ENCODE measurements at regions not wholly inside any gene's neighbourhood (a gene's known extent, or its start where the extent isn't known, plus 50 kb on each side); places are given as distances from the start of the nearest gene placed in this dataset.

DNA sequence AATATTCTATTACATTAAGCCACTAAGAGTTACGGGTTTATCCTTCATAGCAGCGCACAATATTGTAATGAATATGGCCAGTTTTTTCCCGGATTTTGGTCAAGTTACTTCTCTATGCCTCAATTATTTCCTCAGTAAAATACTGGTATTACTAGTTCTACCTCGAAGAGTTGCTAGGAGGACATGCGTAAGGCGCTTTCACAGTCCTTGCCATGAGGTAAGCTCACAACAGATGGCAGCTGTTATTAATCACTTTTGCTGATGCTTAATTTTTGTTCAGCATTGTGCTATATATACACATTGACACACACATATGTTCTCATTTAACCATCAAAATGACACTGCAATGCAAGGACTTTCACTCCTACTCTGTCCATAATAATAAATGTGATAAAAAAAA is 101.5 kb downstream of the SCG2 start:
- H3K27ac ChIP-seq: no peak overlapping the region
- no peaks in the 10 kb centered on the region for H3K36me3 ChIP-seq
- 91% methylated on average over 6 of the region's 6 CpGs for WGBS, 2 donors
- ATAC-seq (ENCODE audit: low FRiP score in 2 of 2): no peak
- TF ChIP-seq POLR2A (IDR thresholded peaks at IDR 0.05) (no peak), POLR2AphosphoS5 (IDR thresholded peaks at IDR 0.05) (no peak), EP300 (IDR thresholded peaks at IDR 0.05) (no peak)
- TF ChIP-seq, protein P1, sequence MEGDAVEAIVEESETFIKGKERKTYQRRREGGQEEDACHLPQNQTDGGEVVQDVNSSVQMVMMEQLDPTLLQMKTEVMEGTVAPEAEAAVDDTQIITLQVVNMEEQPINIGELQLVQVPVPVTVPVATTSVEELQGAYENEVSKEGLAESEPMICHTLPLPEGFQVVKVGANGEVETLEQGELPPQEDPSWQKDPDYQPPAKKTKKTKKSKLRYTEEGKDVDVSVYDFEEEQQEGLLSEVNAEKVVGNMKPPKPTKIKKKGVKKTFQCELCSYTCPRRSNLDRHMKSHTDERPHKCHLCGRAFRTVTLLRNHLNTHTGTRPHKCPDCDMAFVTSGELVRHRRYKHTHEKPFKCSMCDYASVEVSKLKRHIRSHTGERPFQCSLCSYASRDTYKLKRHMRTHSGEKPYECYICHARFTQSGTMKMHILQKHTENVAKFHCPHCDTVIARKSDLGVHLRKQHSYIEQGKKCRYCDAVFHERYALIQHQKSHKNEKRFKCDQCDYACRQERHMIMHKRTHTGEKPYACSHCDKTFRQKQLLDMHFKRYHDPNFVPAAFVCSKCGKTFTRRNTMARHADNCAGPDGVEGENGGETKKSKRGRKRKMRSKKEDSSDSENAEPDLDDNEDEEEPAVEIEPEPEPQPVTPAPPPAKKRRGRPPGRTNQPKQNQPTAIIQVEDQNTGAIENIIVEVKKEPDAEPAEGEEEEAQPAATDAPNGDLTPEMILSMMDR (IDR thresholded peaks at IDR 0.05): no peak
- H3K27me3 ChIP-seq: no peaks in the 10 kb centered on the region
- no peak for DNase-seq
- no peak overlapping the region for H3K4me3 ChIP-seq
- no peaks in the 10 kb centered on the region for H3K4me1 ChIP-seq
- H3K9me3 ChIP-seq: no peaks in the 10 kb centered on the region

DNA sequence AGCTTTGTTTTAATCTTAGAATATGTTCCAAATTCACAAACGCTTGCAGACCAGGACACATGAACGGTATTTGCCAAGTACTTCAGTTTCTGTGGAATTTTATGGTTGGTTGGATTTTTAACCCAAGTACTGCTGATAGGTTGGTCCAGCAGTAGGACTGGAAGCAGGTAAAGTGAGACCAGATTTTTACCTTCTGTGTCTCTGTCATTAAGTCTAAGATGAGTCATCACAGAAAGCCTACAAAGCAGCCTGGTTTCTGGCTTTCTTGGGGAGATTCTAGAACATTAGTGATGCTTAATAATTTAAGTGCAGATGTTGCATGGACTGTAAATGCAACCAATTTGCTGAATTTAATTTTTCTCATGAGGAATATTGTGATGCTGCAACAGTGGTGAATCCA is 100.5 kb downstream of the SCG2 start:
- 61 to 62% methylated on average over 2 of the region's 2 CpGs for WGBS, 2 donors
- H3K27me3 ChIP-seq: no peaks in the 10 kb centered on the region
- ATAC-seq (ENCODE audit: low FRiP score in 2 of 2): no peak
- TF ChIP-seq EP300 (IDR thresholded peaks at IDR 0.05) (no peak), POLR2A (IDR thresholded peaks at IDR 0.05) (no peak), POLR2AphosphoS5 (IDR thresholded peaks at IDR 0.05) (no peak)
- TF ChIP-seq, protein P1 (IDR thresholded peaks at IDR 0.05): no peak
- no peak overlapping the region for H3K27ac ChIP-seq
- no peaks in the 10 kb centered on the region for H3K9me3 ChIP-seq
- no peaks in the 10 kb centered on the region for H3K36me3 ChIP-seq
- no peak overlapping the region for H3K4me3 ChIP-seq
- no peaks in the 10 kb centered on the region for H3K4me1 ChIP-seq
- no peak for DNase-seq

DNA sequence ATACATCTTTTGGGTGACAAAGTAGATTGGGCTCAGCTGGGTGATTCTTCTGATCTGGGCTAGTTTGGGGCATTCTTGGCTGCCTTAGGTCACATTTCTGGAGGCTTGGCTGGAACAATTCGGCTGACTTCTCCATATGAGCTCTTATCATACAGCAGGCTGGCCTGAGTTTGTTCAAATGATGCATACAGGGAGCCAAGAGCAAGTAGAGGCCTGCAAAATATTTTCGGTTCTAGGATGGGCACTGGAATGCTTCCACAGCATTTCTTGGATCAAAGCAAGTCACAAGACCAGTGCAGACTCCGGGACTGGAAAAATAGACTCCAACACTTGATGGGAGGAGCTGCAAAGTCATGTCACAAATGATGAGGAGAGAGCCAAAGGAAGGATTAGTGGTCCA is 98.4 kb downstream of the SCG2 start:
- no peak for TF ChIP-seq POLR2A (IDR thresholded peaks at IDR 0.05)
- no peak for TF ChIP-seq EP300 (IDR thresholded peaks at IDR 0.05)
- TF ChIP-seq, protein P1 (IDR thresholded peaks at IDR 0.05): no peak
- no peak for TF ChIP-seq POLR2AphosphoS5 (IDR thresholded peaks at IDR 0.05)
- H3K27me3 ChIP-seq: no peaks in the 10 kb centered on the region
- no peaks in the 10 kb centered on the region for H3K4me1 ChIP-seq
- ATAC-seq (ENCODE audit: low FRiP score in 2 of 2): no peak
- no peaks in the 10 kb centered on the region for H3K9me3 ChIP-seq
- H3K36me3 ChIP-seq: no peaks in the 10 kb centered on the region
- WGBS, 2 donors: 78 to 84% methylated on average over 3 of the region's 3 CpGs
- no peak for DNase-seq
- H3K4me3 ChIP-seq: no peak overlapping the region
- H3K27ac ChIP-seq: no peak overlapping the region

DNA sequence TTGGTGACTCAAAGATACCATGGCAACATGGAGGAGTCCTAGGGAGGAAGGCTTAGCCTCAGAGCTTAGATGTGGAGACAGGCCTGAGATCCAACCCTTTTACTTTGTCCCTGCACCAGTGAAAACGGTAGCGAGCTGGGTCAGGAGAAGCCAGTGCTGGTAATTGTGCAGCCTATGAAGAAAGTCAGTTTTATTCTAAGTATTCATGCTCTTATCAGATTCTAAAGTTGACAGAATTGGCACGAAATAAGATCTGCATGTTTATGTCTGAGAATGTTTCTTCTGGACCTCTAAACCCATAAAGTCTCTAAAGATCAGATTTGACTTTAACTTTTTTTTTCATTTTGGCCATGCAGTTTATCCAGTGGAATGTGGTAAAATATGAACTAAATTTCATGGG is 93.8 kb downstream of the SCG2 start:
- H3K27me3 ChIP-seq: no peaks in the 10 kb centered on the region
- no peak overlapping the region for H3K4me3 ChIP-seq
- H3K27ac ChIP-seq: no peak overlapping the region
- DNase-seq (no peak), ATAC-seq (ENCODE audit: low FRiP score in 2 of 2) (no peak)
- H3K4me1 ChIP-seq: no peaks in the 10 kb centered on the region
- H3K9me3 ChIP-seq: no peaks in the 10 kb centered on the region
- TF ChIP-seq EP300 (IDR thresholded peaks at IDR 0.05): no peak
- TF ChIP-seq, protein P1 (IDR thresholded peaks at IDR 0.05): no peak
- TF ChIP-seq POLR2A (IDR thresholded peaks at IDR 0.05): no peak
- 56 to 61% methylated on average over 3 of the region's 3 CpGs for WGBS, 2 donors
- no peaks in the 10 kb centered on the region for H3K36me3 ChIP-seq

DNA sequence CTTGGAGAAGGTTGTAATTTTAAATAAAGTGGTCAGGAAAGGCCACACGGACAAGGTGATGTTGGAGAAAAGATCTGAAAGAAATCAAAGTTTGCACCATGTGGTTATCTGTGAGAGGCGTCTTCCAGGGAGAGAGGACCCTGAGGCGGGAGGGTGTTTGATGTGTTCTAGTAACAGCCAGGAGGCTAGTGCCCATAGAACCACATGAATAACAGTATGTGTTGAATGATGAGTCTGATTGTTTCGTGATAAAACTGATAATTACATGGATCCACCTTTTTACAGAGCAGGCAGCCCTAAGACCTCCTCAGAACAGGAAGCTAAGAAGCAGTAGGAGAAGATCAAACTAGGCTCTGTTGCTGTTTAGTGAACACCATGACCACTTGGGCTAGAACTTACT is 91.4 kb downstream of the SCG2 start:
- no peaks in the 10 kb centered on the region for H3K9me3 ChIP-seq
- ATAC-seq (ENCODE audit: low FRiP score in 2 of 2) (no peak), DNase-seq (no peak)
- 62 to 71% methylated on average over 4 of the region's 4 CpGs for WGBS, 2 donors
- H3K4me3 ChIP-seq: no peak overlapping the region
- TF ChIP-seq, protein P1 (IDR thresholded peaks at IDR 0.05): no peak
- no peak for TF ChIP-seq POLR2AphosphoS5 (IDR thresholded peaks at IDR 0.05)
- TF ChIP-seq EP300 (IDR thresholded peaks at IDR 0.05): no peak
- no peak for TF ChIP-seq POLR2A (IDR thresholded peaks at IDR 0.05)
- H3K27ac ChIP-seq: no peak overlapping the region
- H3K4me1 ChIP-seq: no peaks in the 10 kb centered on the region
- H3K27me3 ChIP-seq: no peaks in the 10 kb centered on the region
- H3K36me3 ChIP-seq: no peaks in the 10 kb centered on the region
